ENCODE measurements at regions not wholly inside any gene's neighbourhood (a gene's known extent, or its start where the extent isn't known, plus 50 kb on each side); places are given as distances from the start of the nearest gene placed in this dataset.

- Mint-ChIP-seq H3K9me3 (peaks cover 6% of the 10 kb centered on the region), H3K27me3 (ENCODE audit: low read depth) (no peaks in the 10 kb centered on the region), H3K4me3 (no peak overlapping the region), H3K27ac (no peak overlapping the region), H3K4me1 (ENCODE audit: low read depth) (no peaks in the 10 kb centered on the region), H3K36me3 (ENCODE audit: low read depth) (no peaks in the 10 kb centered on the region)
- intact Hi-C loops (cut with micrococcal nuclease): no loop called here
- CTCF ChIA-PET: no interaction called here
- DNase-seq: no peak
These were observed 615.3 kb downstream of the TOX3 start for GRCh38 chr16:51931653-51932052.

GRCh38 chr16:51924744-51925143 lies 622.2 kb downstream of the TOX3 start:
- CTCF ChIA-PET: no interaction called here
- H3K27me3 Mint-ChIP-seq (ENCODE audit: low read depth): no peaks in the 10 kb centered on the region
- H3K36me3 Mint-ChIP-seq (ENCODE audit: low read depth): no peaks in the 10 kb centered on the region
- DNase-seq: no peak
- H3K4me3 Mint-ChIP-seq: no peak overlapping the region
- H3K9me3 Mint-ChIP-seq: peaks cover 5% of the 10 kb centered on the region
- no peaks in the 10 kb centered on the region for H3K4me1 Mint-ChIP-seq (ENCODE audit: low read depth)
- intact Hi-C loops (cut with micrococcal nuclease): no loop called here
- H3K27ac Mint-ChIP-seq: no peak overlapping the region

GRCh38 chr16:51922476-51922875 lies 624.5 kb downstream of the TOX3 start:
- H3K27ac Mint-ChIP-seq: no peak overlapping the region
- no peak overlapping the region for H3K4me3 Mint-ChIP-seq
- H3K36me3 Mint-ChIP-seq (ENCODE audit: low read depth): no peaks in the 10 kb centered on the region
- no peak for DNase-seq
- peaks cover 5% of the 10 kb centered on the region for H3K9me3 Mint-ChIP-seq
- H3K27me3 Mint-ChIP-seq (ENCODE audit: low read depth): no peaks in the 10 kb centered on the region
- CTCF ChIA-PET: no interaction called here
- intact Hi-C loops (cut with micrococcal nuclease): no loop called here
- H3K4me1 Mint-ChIP-seq (ENCODE audit: low read depth): no peaks in the 10 kb centered on the region

GRCh38 chr16:51919736-51920135 lies 627.2 kb downstream of the TOX3 start:
- Mint-ChIP-seq H3K4me1 (ENCODE audit: low read depth) (no peaks in the 10 kb centered on the region), H3K9me3 (peaks cover 5% of the 10 kb centered on the region), H3K27ac (no peak overlapping the region), H3K36me3 (ENCODE audit: low read depth) (no peaks in the 10 kb centered on the region), H3K27me3 (ENCODE audit: low read depth) (no peaks in the 10 kb centered on the region), H3K4me3 (no peak overlapping the region)
- intact Hi-C loops (cut with micrococcal nuclease): no loop called here
- no peak for DNase-seq
- CTCF ChIA-PET: no interaction called here

GRCh38 chr16:51916814-51917213 lies 630.1 kb downstream of the TOX3 start:
- no peaks in the 10 kb centered on the region for H3K36me3 Mint-ChIP-seq (ENCODE audit: low read depth)
- peaks cover 2% of the 10 kb centered on the region for H3K9me3 Mint-ChIP-seq
- intact Hi-C loops (cut with micrococcal nuclease): no loop called here
- CTCF ChIA-PET: no interaction called here
- H3K27ac Mint-ChIP-seq: no peak overlapping the region
- H3K4me1 Mint-ChIP-seq (ENCODE audit: low read depth): no peaks in the 10 kb centered on the region
- no peaks in the 10 kb centered on the region for H3K27me3 Mint-ChIP-seq (ENCODE audit: low read depth)
- no peak overlapping the region for H3K4me3 Mint-ChIP-seq
- no peak for DNase-seq

- intact Hi-C loops (cut with micrococcal nuclease): no loop called here
- Mint-ChIP-seq H3K4me1 (ENCODE audit: low read depth) (no peaks in the 10 kb centered on the region), H3K36me3 (ENCODE audit: low read depth) (no peaks in the 10 kb centered on the region), H3K9me3 (peaks cover 2% of the 10 kb centered on the region), H3K27ac (no peak overlapping the region), H3K27me3 (ENCODE audit: low read depth) (no peaks in the 10 kb centered on the region), H3K4me3 (no peak overlapping the region)
- no peak for DNase-seq
- CTCF ChIA-PET: no interaction called here
These were observed 630.7 kb downstream of the TOX3 start for GRCh38 chr16:51916231-51916630.

- Mint-ChIP-seq H3K4me1 (ENCODE audit: low read depth) (no peaks in the 10 kb centered on the region), H3K27me3 (ENCODE audit: low read depth) (no peaks in the 10 kb centered on the region), H3K27ac (no peak overlapping the region), H3K36me3 (ENCODE audit: low read depth) (no peaks in the 10 kb centered on the region), H3K9me3 (peaks cover 4% of the 10 kb centered on the region), H3K4me3 (no peak overlapping the region)
- no peak for DNase-seq
- CTCF ChIA-PET: no interaction called here
- intact Hi-C loops (cut with micrococcal nuclease): no loop called here
These were observed 639.3 kb downstream of the TOX3 start for GRCh38 chr16:51907680-51908079.

- intact Hi-C loops (cut with micrococcal nuclease): no loop called here
- no peaks in the 10 kb centered on the region for H3K36me3 Mint-ChIP-seq (ENCODE audit: low read depth)
- CTCF ChIA-PET: no interaction called here
- no peaks in the 10 kb centered on the region for H3K4me1 Mint-ChIP-seq (ENCODE audit: low read depth)
- H3K9me3 Mint-ChIP-seq: peaks cover 9% of the 10 kb centered on the region
- no peak overlapping the region for H3K4me3 Mint-ChIP-seq
- H3K27me3 Mint-ChIP-seq (ENCODE audit: low read depth): no peaks in the 10 kb centered on the region
- DNase-seq: no peak
- H3K27ac Mint-ChIP-seq: no peak overlapping the region
These were observed 646.6 kb downstream of the TOX3 start for GRCh38 chr16:51900221-51900780.

GRCh38 chr16:51898872-51899271 lies 648.1 kb downstream of the TOX3 start:
- Mint-ChIP-seq H3K4me1 (ENCODE audit: low read depth) (no peaks in the 10 kb centered on the region), H3K27me3 (ENCODE audit: low read depth) (no peaks in the 10 kb centered on the region), H3K36me3 (ENCODE audit: low read depth) (no peaks in the 10 kb centered on the region), H3K27ac (no peak overlapping the region), H3K4me3 (no peak overlapping the region), H3K9me3 (peaks cover 9% of the 10 kb centered on the region)
- CTCF ChIA-PET: no interaction called here
- DNase-seq: no peak
- intact Hi-C loops (cut with micrococcal nuclease): no loop called here

GRCh38 chr16:51896013-51896412 lies 650.9 kb downstream of the TOX3 start:
- no peak for DNase-seq
- no peaks in the 10 kb centered on the region for H3K27me3 Mint-ChIP-seq (ENCODE audit: low read depth)
- H3K36me3 Mint-ChIP-seq (ENCODE audit: low read depth): no peaks in the 10 kb centered on the region
- H3K4me1 Mint-ChIP-seq (ENCODE audit: low read depth): no peaks in the 10 kb centered on the region
- no peak overlapping the region for H3K27ac Mint-ChIP-seq
- CTCF ChIA-PET: no interaction called here
- H3K4me3 Mint-ChIP-seq: no peak overlapping the region
- H3K9me3 Mint-ChIP-seq: peaks cover 9% of the 10 kb centered on the region
- intact Hi-C loops (cut with micrococcal nuclease): no loop called here

- Mint-ChIP-seq H3K9me3 (peaks cover 6% of the 10 kb centered on the region), H3K36me3 (ENCODE audit: low read depth) (no peaks in the 10 kb centered on the region), H3K4me1 (ENCODE audit: low read depth) (no peaks in the 10 kb centered on the region), H3K27ac (no peak overlapping the region), H3K27me3 (ENCODE audit: low read depth) (no peaks in the 10 kb centered on the region), H3K4me3 (no peak overlapping the region)
- DNase-seq: no peak
- intact Hi-C loops (cut with micrococcal nuclease): no loop called here
- CTCF ChIA-PET: no interaction called here
These were observed 654.5 kb downstream of the TOX3 start for GRCh38 chr16:51892293-51893007.

GRCh38 chr16:51888534-51888933 lies 658.4 kb downstream of the TOX3 start:
- Mint-ChIP-seq H3K27ac (no peak overlapping the region), H3K4me1 (ENCODE audit: low read depth) (no peaks in the 10 kb centered on the region), H3K9me3 (peaks cover 4% of the 10 kb centered on the region), H3K4me3 (no peak overlapping the region), H3K36me3 (ENCODE audit: low read depth) (no peaks in the 10 kb centered on the region), H3K27me3 (ENCODE audit: low read depth) (no peaks in the 10 kb centered on the region)
- CTCF ChIA-PET: no interaction called here
- intact Hi-C loops (cut with micrococcal nuclease): no loop called here
- DNase-seq: no peak

- no peaks in the 10 kb centered on the region for H3K27me3 Mint-ChIP-seq (ENCODE audit: low read depth)
- CTCF ChIA-PET: no interaction called here
These were observed 658.9 kb downstream of the TOX3 start for GRCh38 chr16:51888016-51888415.

More at GRCh38 chr16:51888016-51888415, 658.9 kb downstream of the TOX3 start:
- Mint-ChIP-seq H3K4me3 (no peak overlapping the region), H3K4me1 (ENCODE audit: low read depth) (no peaks in the 10 kb centered on the region), H3K36me3 (ENCODE audit: low read depth) (no peaks in the 10 kb centered on the region), H3K27ac (no peak overlapping the region), H3K9me3 (peaks cover 2% of the 10 kb centered on the region)
- DNase-seq: no peak
- intact Hi-C loops (cut with micrococcal nuclease): no loop called here
